Dermis blood vessel endothelial cell (primary cell): ENCODE measurements at regions not wholly inside any gene's neighbourhood (a gene's known extent, or its start where the extent isn't known, plus 50 kb on each side); places are given as distances from the start of the nearest gene placed in this dataset.
"Not testable (repeated sequence)": the region's sequence is repeated elsewhere in the genome, so short reads cannot be mapped to it uniquely, and the experiment has no call there.

ENCODE experiments used
- DNase-seq: peaks from one replicate; pipeline ENCODE4 v3.0.0; 2010

- peak; percentile 3 for DNase-seq
Observed at GRCh38 chr3:28575746-28576613, 227.4 kb upstream of the AZI2 start.

DNA sequence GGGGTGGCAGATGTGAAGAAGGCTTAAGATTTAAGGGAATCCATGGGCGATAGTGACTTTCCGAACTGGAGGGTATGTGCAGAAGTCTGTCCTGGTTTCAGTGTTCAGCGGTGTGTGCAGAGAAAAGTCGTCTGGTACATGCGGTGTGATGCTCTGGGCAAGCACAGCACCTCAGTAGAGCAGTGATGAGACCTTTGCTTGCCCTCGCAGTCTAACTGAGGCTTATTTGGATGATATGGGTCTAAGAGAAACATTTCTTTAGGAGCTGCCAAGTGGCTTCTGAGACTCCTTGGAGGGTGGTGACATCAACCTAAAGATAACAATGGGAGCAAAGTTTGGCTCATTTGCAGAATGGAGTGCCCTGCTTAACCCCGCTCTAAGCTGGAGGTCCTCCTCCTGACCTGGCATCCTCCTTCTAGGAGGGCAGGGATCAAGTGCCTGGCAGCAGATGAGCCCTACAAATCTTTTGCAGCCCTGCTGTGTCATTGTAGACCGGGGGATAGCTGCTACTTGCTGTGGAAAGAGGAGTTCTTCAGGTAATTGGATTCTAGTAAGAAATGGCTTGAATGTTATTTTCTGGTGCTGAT is 228.1 kb upstream of the AZI2 start:
- peak; percentile 1 for DNase-seq

DNA sequence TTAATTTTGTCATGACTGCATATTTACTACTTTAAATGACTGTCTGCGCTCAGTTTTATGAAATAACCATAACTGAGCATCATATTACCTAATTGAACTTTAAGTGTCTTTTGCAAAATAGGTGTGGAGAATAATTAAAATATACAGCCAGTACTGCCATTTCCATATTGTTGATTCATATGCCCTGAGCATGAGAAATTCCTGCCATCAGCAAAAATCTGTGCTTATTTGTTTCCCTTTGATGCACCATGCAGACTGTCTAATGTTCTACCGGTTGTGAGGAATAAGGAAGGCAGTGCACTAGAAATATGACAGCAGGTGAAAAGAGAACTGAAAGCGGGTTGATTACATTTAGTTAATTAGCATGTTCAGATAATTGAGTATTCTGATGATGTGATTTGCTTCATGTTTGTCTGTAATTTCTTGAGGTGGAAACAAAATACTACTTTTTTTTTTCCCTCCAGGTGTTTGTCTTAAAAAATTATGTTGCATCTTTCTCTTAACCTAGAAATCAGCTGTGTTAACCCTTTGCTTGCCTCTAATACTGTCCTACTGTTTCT is 229.4 kb upstream of the AZI2 start:
- no peak for DNase-seq

- no peak for DNase-seq
Observed at GRCh38 chr3:28586325-28586724, 237.7 kb upstream of the AZI2 start.

- DNase-seq: no peak
Observed at GRCh38 chr3:28587723-28588122, 239.1 kb upstream of the AZI2 start.

DNA sequence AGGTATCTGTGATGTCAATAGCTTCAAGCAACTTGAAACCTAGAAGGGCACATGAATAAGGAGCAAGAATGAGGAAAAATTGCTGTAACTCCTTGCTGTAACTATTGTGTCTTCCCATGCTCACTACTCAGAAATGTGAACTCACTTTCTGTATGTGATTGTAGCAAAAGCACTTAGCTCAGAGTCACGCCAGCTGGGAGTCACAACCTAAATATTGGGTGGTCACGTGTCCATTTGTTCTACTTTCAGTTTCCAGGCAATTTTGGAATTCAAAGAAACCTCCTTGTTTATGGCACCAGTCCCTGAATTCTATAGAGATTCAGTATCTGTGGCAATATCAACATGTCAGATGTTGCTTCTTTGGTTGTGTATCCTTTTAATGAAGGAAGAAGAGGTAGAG is 241.6 kb upstream of the AZI2 start:
- no peak for DNase-seq

- no peak for DNase-seq
Observed at GRCh38 chr3:28590860-28591259, 242.2 kb upstream of the AZI2 start.

DNA sequence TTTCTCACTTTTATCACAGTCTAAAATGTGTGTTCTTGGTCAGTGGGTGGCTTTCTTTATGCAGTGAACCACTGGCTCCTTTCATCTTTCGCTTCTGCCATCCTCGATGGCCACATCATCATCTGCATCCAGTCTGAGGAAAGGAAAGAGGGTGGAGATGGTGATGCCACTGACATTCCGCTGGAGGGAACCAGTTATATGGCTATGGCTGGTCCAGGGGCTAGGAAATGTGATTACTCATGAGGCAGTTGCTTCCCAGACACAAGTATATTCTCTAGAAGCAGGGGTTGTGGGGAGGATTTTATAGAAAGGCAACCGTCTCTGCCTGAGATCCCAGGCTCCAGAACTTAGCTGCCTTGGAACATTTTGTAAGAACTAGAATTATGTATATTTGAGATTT is 246.7 kb upstream of the AZI2 start:
- no peak for DNase-seq

GRCh38 chr3:28597452-28597851 is 248.8 kb upstream of the AZI2 start:
- no peak for DNase-seq

DNA sequence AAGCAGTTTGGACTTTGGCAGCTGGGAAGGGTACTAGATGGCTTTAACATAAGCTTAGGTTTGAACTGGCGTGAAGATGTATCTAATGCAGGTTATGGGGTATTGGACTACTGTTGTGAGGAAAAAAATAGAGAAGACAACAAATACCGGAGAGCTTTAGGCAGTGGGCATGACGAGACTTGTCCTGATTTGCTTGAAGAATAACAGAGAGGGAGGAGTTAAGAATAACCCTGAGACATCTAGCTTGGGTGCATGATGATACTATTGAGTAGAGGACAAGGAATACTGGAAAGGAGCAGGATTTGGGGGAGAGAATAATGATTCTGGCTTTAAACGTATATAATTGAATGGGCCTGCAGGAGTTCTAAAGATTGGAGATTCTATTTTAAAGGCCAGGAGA is 249.5 kb upstream of the AZI2 start:
- no peak for DNase-seq

DNA sequence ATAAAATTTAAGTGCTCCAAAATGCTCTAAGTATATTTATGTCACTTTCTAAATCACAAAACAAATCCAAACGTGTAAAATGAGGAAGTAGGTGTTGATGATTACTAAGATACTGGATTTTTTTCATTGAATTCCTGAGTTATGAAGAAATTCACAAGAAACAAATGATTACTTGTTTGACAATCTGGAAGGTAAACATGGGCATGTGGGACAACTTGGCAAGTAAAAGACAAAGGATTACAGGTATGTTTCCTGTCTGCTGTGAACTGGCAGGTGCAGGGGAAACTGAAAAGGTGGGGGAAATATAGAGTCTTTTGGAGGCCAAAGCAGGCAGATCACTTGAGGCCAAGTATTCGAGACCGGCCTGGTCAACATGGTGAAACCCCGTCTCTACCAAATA is 252.7 kb upstream of the AZI2 start:
- DNase-seq: no peak

DNA sequence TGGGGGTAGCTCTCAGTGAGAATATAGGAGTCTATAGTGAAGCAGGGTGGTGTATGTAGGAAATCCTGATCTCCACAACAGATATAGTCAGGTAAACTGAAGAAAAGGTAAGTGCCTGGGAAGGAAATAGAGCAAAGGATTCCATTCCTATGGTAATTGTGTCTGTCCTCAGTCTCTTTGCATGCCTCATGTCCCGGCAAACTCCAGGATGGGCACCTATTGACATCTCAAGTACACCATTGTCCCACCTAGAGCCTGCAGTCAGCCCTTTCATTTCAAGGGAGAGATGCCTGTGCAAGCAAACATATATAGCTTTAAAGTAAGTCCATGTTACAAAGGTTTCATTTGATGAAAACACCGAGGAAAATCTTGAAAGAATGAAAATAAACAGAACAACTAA is 257.7 kb upstream of the AZI2 start:
- no peak for DNase-seq

GRCh38 chr3:28612232-28612631 is 263.6 kb upstream of the AZI2 start:
- no peak for DNase-seq

- DNase-seq: no peak
Observed at GRCh38 chr3:28613511-28614106, 265.0 kb upstream of the AZI2 start.

DNA sequence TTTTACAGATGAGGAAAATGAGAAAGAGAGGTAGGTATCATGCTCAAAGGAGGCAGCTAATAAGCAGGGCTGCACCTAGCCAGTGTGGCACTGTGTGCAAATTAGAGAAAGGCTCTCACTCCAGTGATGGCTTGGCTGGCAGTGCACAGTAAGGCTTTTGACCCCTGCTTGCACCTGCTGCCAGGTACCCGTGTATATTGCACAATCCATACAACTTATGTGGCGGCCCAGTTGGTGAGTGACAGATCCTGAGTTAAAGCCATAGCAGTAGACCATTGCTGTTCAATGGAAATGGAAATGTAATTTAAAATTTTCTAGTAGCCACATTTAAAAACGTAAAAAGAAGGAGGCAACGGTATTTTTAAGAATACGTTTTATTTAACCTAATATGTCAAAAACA is 266.4 kb upstream of the AZI2 start:
- DNase-seq: no peak

DNA sequence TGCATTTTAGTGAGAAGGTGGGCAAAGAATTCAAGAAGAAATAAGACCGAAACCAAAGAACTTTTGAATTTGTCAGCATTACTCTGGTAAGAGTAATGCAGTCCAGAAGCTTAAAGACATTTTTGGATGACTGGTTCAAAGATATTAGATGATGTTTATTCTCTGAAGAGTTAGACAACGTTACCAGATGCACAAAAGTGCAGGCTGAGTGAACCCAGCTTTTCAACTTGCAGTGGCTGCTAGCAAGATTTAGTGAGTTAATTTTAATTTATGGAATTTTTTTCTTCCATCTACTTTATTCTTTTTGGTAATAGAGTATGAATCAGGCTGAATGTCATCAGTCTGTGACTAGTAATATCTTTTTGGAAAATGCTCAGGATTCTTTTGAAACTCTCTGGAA is 267.3 kb upstream of the AZI2 start:
- no peak for DNase-seq

GRCh38 chr3:28617821-28618220 is 269.2 kb upstream of the AZI2 start:
- DNase-seq: no peak

DNA sequence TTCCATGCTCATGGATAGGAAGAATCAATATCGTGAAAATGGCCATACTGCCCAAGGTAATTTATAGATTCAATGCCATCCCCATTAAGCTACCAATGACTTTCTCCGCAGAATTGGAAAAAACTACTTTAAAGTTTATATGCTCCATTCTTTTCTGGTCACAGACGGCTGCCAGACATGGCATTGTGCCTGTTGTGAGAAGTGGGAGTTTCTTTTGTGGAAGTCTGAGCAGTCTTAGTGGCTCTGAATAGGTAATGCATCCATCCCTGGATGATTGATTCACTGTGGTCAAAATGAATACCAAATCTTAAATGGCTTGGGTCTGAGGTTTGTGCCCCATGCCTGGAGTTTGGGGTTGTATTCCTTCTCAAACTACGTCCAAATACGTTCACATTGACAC is 274.5 kb upstream of the AZI2 start:
- no peak for DNase-seq

GRCh38 chr3:28624084-28624483 is 275.5 kb upstream of the AZI2 start:
- no peak for DNase-seq

DNA sequence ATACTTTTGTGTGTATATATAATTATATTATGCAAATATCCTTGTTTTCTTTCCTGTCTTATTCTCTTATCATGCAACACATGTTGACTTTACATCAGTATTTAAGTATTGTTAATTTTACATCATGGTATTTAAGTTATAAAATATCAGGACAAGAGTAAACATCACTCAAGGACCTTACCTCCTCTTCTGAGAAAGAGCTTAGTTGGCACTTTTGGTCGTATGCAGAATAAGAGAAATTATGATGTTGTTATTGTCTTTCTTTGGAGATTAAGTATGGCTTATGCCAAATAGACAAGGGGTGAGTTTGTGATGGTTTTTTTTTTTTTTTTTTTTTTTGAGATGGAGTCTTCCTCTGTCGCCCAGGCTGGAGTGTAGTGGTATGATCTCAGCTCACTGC is 279.2 kb upstream of the AZI2 start:
- DNase-seq: not testable (repeated sequence)

- no peak for DNase-seq
Observed at GRCh38 chr3:28634019-28634418, 285.4 kb upstream of the AZI2 start.

- no peak for DNase-seq
Observed at GRCh38 chr3:28637742-28638141, 289.1 kb upstream of the AZI2 start.

DNA sequence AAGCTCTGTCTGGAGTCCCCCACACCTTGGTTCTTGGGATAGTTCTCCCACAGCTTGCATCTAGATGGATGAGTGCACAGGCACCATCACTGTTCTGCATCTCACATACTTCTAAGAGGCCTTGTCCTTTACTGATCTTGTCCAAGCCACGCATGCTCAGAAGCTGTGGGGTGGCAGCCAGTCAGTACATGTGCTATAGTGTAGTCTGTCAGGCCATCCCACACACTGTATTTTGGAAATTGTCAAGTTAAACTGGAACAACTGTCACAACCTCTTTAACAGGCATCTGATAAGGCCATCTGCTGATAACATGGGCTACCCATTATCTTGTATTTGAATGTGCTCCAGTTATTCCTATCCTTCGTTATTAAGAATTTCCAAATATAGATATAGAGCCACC is 296.5 kb upstream of the AZI2 start:
- no peak for DNase-seq

GRCh38 chr3:28646435-28646834 is 297.8 kb upstream of the AZI2 start:
- peak; percentile 3 for DNase-seq
